NT2/D1 (cell line): ENCODE measurements at regions not wholly inside any gene's neighbourhood (a gene's known extent, or its start where the extent isn't known, plus 50 kb on each side); places are given as distances from the start of the nearest gene placed in this dataset.

Experiments
- YY1 ChIP-seq: IDR thresholded peaks from 2 replicates; pipeline ENCODE4 v1.6.1; 2011; ENCODE audit not compliant: insufficient read length, insufficient read depth
- ZNF274 ChIP-seq: IDR thresholded peaks from 2 replicates; pipeline ENCODE4 v1.6.1; 2011; ENCODE audit warnings: mild to moderate bottlenecking, low read depth, low read length

DNA sequence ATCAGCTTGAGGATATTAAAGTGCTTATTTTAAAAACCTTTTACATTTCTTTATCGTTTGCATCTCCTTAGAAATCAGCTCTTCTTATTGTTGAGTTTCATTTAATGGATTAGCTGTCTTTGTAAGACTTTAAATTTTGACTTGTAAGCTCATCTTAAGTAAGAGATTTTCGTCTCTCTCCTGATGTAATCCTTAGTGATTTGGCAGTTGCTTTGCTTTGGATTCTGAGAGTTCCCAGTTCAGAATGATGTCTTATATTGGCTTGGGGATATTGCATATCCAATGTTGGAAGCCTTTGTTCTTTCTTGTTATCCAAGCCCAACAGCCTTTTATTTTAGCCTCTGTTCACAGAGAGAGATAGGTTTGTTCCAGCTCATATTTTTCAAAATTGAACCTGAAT, 212.1 kb downstream of the ARL6IP6 start:
- no peak for TF ChIP-seq ZNF274
- no peak for TF ChIP-seq YY1
